A673 (cell line): ENCODE measurements at regions not wholly inside any gene's neighbourhood (a gene's known extent, or its start where the extent isn't known, plus 50 kb on each side); places are given as distances from the start of the nearest gene placed in this dataset.

ENCODE experiments used
- BruUV-seq: library from RNA; stranded (reverse); fragments of 400-500 nt; replicated peaks from 2 replicates; lab custom pipeline; 2021; lab: Mats Ljungman, UMichigan
- CTCF ChIA-PET: fragments of 300-600 bp; sonication (Branson Sonifier 250); formaldehyde crosslinking; loops from one replicate; lab custom pipeline; 2022; ENCODE audit warnings: antibody characterized with exemption; lab: Charles Lee
- POLR2A ChIA-PET: fragments of 300-600 bp; sonication (Branson Sonifier 250); formaldehyde crosslinking; loops from one replicate; lab custom pipeline; 2022; ENCODE audit warnings: antibody characterized with exemption; ENCODE audit not compliant: low non-redundant PET; lab: Charles Lee
- DNase-seq: peaks from one replicate; pipeline ENCODE4 v3.0.0-alpha.2; 2015; ENCODE audit warnings: low spot score
- H3K27ac ChIP-seq: fragments of 200-600 bp; sonication (generic); 2 replicates; pipeline ENCODE4 v1.5.1; 2016; ENCODE audit warnings: mixed run types, low read depth, mild to moderate bottlenecking, mixed read lengths, antibody characterized with exemption, low read length; ENCODE audit not compliant: poor library complexity, severe bottlenecking
- H3K27me3 ChIP-seq: fragments of 200-600 bp; sonication (generic); replicated peaks from 2 replicates; pipeline ENCODE4 v1.6.1; 2017; ENCODE audit warnings: mixed run types, low read depth, mild to moderate bottlenecking, mixed read lengths, antibody characterized with exemption, low read length; ENCODE audit not compliant: insufficient read depth, poor library complexity
- H3K36me3 ChIP-seq: fragments of 200-600 bp; sonication (generic); 2 replicates; pipeline ENCODE4 v1.6.1; 2016; ENCODE audit warnings: mixed run types, mild to moderate bottlenecking, mixed read lengths, antibody characterized with exemption, low read length; ENCODE audit not compliant: insufficient read depth, poor library complexity, severe bottlenecking
- H3K4me1 ChIP-seq: fragments of 200-600 bp; sonication (generic); 2 replicates; pipeline ENCODE4 v1.6.1; 2017; ENCODE audit warnings: mixed run types, mild to moderate bottlenecking, mixed read lengths, antibody characterized with exemption, low read length; ENCODE audit not compliant: insufficient read depth, poor library complexity, severe bottlenecking
- H3K4me3 ChIP-seq: fragments of 200-600 bp; sonication (generic); 2 replicates; pipeline ENCODE4 v1.5.1; 2016; ENCODE audit warnings: low read depth, mixed run types, mild to moderate bottlenecking, mixed read lengths, low read length; ENCODE audit not compliant: poor library complexity, severe bottlenecking
- H3K9me3 ChIP-seq: fragments of 200-600 bp; sonication (generic); 2 replicates; pipeline ENCODE4 v1.6.1; 2016; ENCODE audit warnings: mixed run types, low read depth, mild to moderate bottlenecking, mixed read lengths, antibody characterized with exemption, low read length; ENCODE audit not compliant: poor library complexity, severe bottlenecking
- EZH2 ChIP-seq: fragments of 200-600 bp; sonication (generic); IDR thresholded peaks from 2 replicates; pipeline ENCODE4 v1.6.1; 2017; ENCODE audit warnings: borderline replicate concordance, low read depth, mild to moderate bottlenecking, mixed read lengths, antibody characterized with exemption, low read length; ENCODE audit not compliant: poor library complexity, severe bottlenecking
- intact Hi-C: fragments of 100-400 bp; cut with micrococcal nuclease; formaldehyde crosslinking; loops from one replicate; pipeline ENCODE4 v1.10.0; 2022; ENCODE audit not compliant: unreplicated experiment
- TF ChIP-seq, protein P1 (sequence below): fragments of 300-800, 200-600 bp; sonication (generic); conservative IDR thresholded peaks from 2 replicates; pipeline ENCODE4 v1.5.1; 2017; ENCODE audit warnings: low read depth, mild to moderate bottlenecking, antibody characterized with exemption, low read length, moderate library complexity, mixed read lengths

DNA sequence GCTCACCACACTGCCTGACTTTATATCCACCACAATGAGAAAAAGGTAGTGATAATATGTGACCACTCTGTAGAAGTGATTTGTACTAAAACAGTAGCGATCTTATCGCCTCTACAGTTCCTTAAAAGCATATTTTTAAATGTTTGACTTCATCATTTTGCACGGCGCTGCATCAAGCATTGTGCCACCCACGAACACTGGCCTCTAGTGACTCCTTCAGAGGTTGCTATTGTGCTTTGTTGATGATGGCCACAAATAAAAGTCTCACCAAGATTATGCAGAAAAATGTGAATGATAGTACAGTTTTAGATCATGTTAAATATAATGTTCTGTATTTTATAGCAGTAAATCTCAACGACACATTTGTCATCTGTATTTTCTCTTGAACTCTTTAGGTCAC, 186.5 kb upstream of the NCAM2 start:
- Histone ChIP-seq H3K9me3 (no peaks in the 10 kb centered on the region), H3K4me3 (no peak overlapping the region), H3K27me3 (no peaks in the 10 kb centered on the region), H3K36me3 (no peaks in the 10 kb centered on the region), H3K27ac (no peak overlapping the region), H3K4me1 (no peaks in the 10 kb centered on the region)
- no TSS peak for BruUV-seq
- ChIA-PET POLR2A (no interaction called here), CTCF (no interaction called here)
- no peak for TF ChIP-seq EZH2
- TF ChIP-seq, protein P1, sequence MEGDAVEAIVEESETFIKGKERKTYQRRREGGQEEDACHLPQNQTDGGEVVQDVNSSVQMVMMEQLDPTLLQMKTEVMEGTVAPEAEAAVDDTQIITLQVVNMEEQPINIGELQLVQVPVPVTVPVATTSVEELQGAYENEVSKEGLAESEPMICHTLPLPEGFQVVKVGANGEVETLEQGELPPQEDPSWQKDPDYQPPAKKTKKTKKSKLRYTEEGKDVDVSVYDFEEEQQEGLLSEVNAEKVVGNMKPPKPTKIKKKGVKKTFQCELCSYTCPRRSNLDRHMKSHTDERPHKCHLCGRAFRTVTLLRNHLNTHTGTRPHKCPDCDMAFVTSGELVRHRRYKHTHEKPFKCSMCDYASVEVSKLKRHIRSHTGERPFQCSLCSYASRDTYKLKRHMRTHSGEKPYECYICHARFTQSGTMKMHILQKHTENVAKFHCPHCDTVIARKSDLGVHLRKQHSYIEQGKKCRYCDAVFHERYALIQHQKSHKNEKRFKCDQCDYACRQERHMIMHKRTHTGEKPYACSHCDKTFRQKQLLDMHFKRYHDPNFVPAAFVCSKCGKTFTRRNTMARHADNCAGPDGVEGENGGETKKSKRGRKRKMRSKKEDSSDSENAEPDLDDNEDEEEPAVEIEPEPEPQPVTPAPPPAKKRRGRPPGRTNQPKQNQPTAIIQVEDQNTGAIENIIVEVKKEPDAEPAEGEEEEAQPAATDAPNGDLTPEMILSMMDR, result no peak
- no peak for DNase-seq
- intact Hi-C loops, result no loop called here

DNA sequence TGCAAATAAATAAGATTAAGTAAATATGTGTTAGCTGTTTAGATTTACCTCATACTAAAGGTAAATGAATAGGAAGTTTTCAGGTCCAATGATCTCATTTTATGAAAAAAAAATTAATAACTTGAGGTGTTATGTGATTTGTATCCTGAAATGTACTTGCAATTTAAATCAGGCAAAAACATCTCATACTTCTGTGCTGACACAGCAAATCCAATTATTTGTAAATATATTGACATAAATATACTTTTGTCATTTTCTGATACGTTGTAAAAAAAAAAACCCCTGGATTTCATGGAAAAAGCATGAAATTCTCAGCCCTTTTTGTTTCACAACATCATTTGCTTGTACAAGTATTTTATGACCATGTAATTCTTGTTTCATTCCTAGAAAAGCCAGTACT, 184.1 kb upstream of the NCAM2 start:
- no peak for DNase-seq
- BruUV-seq, result no TSS peak
- no peaks in the 10 kb centered on the region for H3K9me3 ChIP-seq
- H3K36me3 ChIP-seq, result no peaks in the 10 kb centered on the region
- CTCF ChIA-PET, result no interaction called here
- intact Hi-C loops, result no loop called here
- TF ChIP-seq, protein P1, result no peak
- no peak for TF ChIP-seq EZH2
- no peaks in the 10 kb centered on the region for H3K4me1 ChIP-seq
- H3K27ac ChIP-seq, result no peak overlapping the region
- H3K4me3 ChIP-seq, result no peak overlapping the region
- POLR2A ChIA-PET, result no interaction called here
- H3K27me3 ChIP-seq, result no peaks in the 10 kb centered on the region

DNA sequence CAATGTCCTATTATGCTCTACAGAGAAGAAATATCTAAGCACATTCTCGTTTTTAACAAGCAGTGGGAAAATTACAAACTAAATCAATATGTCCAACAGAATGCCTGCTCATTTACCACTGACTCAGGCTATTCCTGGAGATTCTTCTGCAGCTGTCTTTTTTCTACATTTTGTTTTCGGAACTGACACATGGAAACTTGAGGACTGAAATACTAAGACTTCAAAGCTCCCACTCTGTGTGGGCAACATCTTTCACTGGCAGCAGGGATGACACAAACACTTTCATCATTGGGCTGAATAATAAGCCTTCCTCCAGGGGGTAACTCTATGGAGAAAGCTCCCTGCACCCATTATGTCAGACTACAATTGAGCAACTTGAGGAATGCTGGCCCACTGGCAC, 175.5 kb upstream of the NCAM2 start:
- TF ChIP-seq EZH2, result no peak
- TF ChIP-seq, protein P1, result no peak
- H3K4me3 ChIP-seq, result no peak overlapping the region
- H3K4me1 ChIP-seq, result no peaks in the 10 kb centered on the region
- ChIA-PET CTCF (no interaction called here), POLR2A (interaction anchor here (0.6 kb wide), 1 partner anchor 973 kb away, joined by 3 read pairs; no protein-coding TSS in a partner anchor)
- H3K9me3 ChIP-seq, result no peaks in the 10 kb centered on the region
- no TSS peak for BruUV-seq
- no peaks in the 10 kb centered on the region for H3K36me3 ChIP-seq
- intact Hi-C loops, result loop anchor here (5.0 kb wide), 1 partner anchor 50 kb away; no protein-coding TSS in a partner anchor
- H3K27ac ChIP-seq, result no peak overlapping the region
- no peaks in the 10 kb centered on the region for H3K27me3 ChIP-seq
- peak; percentile 22 for DNase-seq
